ENCODE measurements at regions not wholly inside any gene's neighbourhood (a gene's known extent, or its start where the extent isn't known, plus 50 kb on each side); places are given as distances from the start of the nearest gene placed in this dataset.
A peak's percentile ranks its signal among the peaks of the same experiment; 100 is the strongest.

DNA sequence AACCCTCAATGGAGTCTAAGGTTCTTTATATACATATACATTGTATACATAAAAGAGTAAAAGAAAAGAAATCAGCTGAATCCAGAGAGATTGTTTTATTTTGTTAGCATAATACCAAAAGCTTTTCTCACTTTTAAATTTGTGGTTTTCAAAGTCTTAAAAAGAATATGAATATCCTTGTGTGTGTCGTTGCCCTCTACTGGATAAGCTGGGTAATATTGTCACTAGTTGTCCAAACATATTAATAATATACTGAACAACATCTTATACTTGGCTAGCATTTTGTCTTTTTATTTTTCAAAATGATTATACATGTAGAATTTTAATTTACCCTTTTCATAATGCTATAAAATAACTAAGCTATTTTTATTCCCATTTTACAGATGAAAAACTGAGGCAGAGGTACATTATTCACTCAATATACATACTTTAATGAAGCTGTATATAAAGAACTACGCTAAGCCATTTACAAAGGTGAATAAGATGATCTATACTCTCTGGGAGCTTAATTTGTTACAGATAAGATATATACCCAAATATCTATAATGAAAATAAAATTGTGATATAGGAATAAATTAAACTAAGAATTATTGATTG is 531.7 kb downstream of the TFAP2B start:
- ChIA-PET CTCF (interaction anchor here (0.6 to 3.7 kb wide), 30 partner anchors 15 to 695 kb away, joined by 3 to 26 read pairs (median 4); no protein-coding TSS in a partner anchor), POLR2A (no interaction called here)
- TF ChIP-seq, protein P1, sequence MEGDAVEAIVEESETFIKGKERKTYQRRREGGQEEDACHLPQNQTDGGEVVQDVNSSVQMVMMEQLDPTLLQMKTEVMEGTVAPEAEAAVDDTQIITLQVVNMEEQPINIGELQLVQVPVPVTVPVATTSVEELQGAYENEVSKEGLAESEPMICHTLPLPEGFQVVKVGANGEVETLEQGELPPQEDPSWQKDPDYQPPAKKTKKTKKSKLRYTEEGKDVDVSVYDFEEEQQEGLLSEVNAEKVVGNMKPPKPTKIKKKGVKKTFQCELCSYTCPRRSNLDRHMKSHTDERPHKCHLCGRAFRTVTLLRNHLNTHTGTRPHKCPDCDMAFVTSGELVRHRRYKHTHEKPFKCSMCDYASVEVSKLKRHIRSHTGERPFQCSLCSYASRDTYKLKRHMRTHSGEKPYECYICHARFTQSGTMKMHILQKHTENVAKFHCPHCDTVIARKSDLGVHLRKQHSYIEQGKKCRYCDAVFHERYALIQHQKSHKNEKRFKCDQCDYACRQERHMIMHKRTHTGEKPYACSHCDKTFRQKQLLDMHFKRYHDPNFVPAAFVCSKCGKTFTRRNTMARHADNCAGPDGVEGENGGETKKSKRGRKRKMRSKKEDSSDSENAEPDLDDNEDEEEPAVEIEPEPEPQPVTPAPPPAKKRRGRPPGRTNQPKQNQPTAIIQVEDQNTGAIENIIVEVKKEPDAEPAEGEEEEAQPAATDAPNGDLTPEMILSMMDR (IDR thresholded peaks at IDR 0.05; ENCODE audit: unreplicated experiment), result peak; percentile 46
- Mint-ChIP-seq H3K9me3 (ENCODE audit: unreplicated experiment) (peaks cover 26% of the 10 kb centered on the region), H3K27ac (ENCODE audit: low read depth, unreplicated experiment) (no peak overlapping the region), H3K4me3 (ENCODE audit: unreplicated experiment) (no peak overlapping the region), H3K36me3 (ENCODE audit: insufficient read depth, unreplicated experiment) (no peaks in the 10 kb centered on the region), H3K27me3 (ENCODE audit: insufficient read depth, unreplicated experiment) (no peaks in the 10 kb centered on the region), H3K4me1 (ENCODE audit: insufficient read depth, unreplicated experiment) (peaks cover 6% of the 10 kb centered on the region)
- peak; percentile 30 for DNase-seq (ENCODE audit: unreplicated experiment)
- intact Hi-C loops (cut with micrococcal nuclease), result loop anchor here (1.0 to 10.0 kb wide), 3 partner anchors 164 to 534 kb away; no protein-coding TSS in a partner anchor
- BruUV-seq (replicated peaks), result no TSS peak

DNA sequence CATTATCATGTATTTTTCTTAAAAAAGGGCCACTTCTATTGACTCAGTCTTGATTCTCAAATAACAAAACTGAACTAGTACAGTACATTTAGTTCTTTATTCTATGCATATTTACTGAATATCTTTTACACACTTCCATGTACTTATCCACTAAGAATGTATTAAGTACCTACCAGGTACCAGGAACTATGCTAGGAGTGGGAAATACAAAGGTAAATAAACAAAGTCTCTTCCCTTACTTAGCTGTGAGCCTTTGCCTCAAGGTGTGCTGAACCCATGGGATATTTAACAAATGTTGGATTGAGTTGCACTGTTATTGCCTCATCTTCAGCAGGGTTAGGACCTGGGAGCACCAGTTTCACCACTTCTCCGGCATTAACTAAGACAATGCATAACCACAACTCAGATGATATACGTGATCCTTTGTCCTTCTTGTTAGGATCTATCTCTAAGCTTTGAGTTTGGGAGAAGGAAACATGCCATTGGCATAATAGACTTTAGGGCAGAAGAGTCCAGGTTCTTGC is 533.9 kb downstream of the TFAP2B start:
- ChIA-PET POLR2A (interaction anchor here (0.6 to 1.0 kb wide), 2 partner anchors 46 to 137 kb away, joined by 4 to 5 read pairs; no protein-coding TSS in a partner anchor), CTCF (interaction anchor here (0.5 to 3.7 kb wide), 2 partner anchors 153 to 190 kb away, joined by 5 to 18 read pairs; no protein-coding TSS in a partner anchor)
- no peak overlapping the region for H3K4me3 Mint-ChIP-seq (ENCODE audit: unreplicated experiment)
- no peaks in the 10 kb centered on the region for H3K36me3 Mint-ChIP-seq (ENCODE audit: insufficient read depth, unreplicated experiment)
- DNase-seq (ENCODE audit: unreplicated experiment), result no peak
- peaks cover 8% of the 10 kb centered on the region for H3K9me3 Mint-ChIP-seq (ENCODE audit: unreplicated experiment)
- TF ChIP-seq, protein P1 (IDR thresholded peaks at IDR 0.05; ENCODE audit: unreplicated experiment), result no peak
- BruUV-seq (replicated peaks), result no TSS peak
- intact Hi-C loops (cut with micrococcal nuclease), result loop anchor here (5.0 to 10.0 kb wide), 2 partner anchors 162 to 190 kb away; no protein-coding TSS in a partner anchor
- peaks cover 6% of the 10 kb centered on the region for H3K4me1 Mint-ChIP-seq (ENCODE audit: insufficient read depth, unreplicated experiment)
- no peaks in the 10 kb centered on the region for H3K27me3 Mint-ChIP-seq (ENCODE audit: insufficient read depth, unreplicated experiment)
- no peak overlapping the region for H3K27ac Mint-ChIP-seq (ENCODE audit: low read depth, unreplicated experiment)

DNA sequence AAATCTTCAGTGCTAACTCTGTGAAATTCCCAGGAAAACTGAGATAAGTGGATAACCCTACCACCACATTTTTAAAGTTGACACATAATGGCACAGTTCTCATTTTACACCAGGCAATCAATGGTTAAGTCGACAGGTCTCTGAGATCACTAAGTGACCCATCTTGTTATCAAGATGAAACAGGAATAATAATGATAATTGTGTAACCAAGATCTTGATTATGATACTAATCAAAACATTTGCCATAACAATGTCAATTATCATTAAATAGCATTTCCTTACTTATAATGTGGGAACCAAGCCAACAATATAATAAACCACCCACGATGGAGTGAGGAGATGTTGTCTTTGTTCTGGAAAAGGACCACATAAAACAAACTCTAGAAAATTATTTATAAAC is 541.6 kb downstream of the TFAP2B start:
- H3K4me3 Mint-ChIP-seq (ENCODE audit: unreplicated experiment), result no peak overlapping the region
- H3K27ac Mint-ChIP-seq (ENCODE audit: low read depth, unreplicated experiment), result no peak overlapping the region
- DNase-seq (ENCODE audit: unreplicated experiment), result no peak
- TF ChIP-seq, protein P1 (IDR thresholded peaks at IDR 0.05; ENCODE audit: unreplicated experiment), result no peak
- intact Hi-C loops (cut with micrococcal nuclease), result no loop called here
- no peaks in the 10 kb centered on the region for H3K36me3 Mint-ChIP-seq (ENCODE audit: insufficient read depth, unreplicated experiment)
- BruUV-seq (replicated peaks), result no TSS peak
- H3K9me3 Mint-ChIP-seq (ENCODE audit: unreplicated experiment), result no peaks in the 10 kb centered on the region
- ChIA-PET CTCF (interaction anchor here (1.2 kb wide), 1 partner anchor 12 kb away, joined by 3 read pairs; no protein-coding TSS in a partner anchor), POLR2A (no interaction called here)
- no peaks in the 10 kb centered on the region for H3K27me3 Mint-ChIP-seq (ENCODE audit: insufficient read depth, unreplicated experiment)
- no peaks in the 10 kb centered on the region for H3K4me1 Mint-ChIP-seq (ENCODE audit: insufficient read depth, unreplicated experiment)

DNA sequence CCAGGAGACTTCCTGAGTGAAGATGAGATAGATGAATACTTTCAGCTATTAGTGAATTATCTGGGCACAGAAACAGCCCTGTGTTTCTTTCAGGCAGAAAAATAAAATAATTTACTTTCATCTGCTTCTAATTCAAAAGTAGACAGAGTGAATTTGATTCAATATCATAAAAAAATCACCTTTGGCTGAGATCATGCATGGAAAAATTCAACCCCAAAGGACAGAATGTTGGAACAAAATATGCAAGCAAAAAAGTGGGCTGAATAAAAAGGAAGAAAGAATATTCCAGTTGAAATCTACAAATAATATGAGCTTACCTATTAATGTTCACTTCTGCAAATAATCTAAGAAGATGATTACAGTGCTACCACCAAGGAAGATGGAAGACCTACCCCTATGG is 546.9 kb downstream of the TFAP2B start:
- no peak for DNase-seq (ENCODE audit: unreplicated experiment)
- CTCF ChIA-PET, result interaction anchor here (0.5 to 1.7 kb wide), 2 partner anchors 10 to 518 kb away, joined by 3 to 4 read pairs; no protein-coding TSS in a partner anchor
- intact Hi-C loops (cut with micrococcal nuclease), result no loop called here
- Mint-ChIP-seq H3K4me3 (ENCODE audit: unreplicated experiment) (no peak overlapping the region), H3K4me1 (ENCODE audit: insufficient read depth, unreplicated experiment) (no peaks in the 10 kb centered on the region), H3K9me3 (ENCODE audit: unreplicated experiment) (no peaks in the 10 kb centered on the region), H3K27me3 (ENCODE audit: insufficient read depth, unreplicated experiment) (no peaks in the 10 kb centered on the region), H3K36me3 (ENCODE audit: insufficient read depth, unreplicated experiment) (no peaks in the 10 kb centered on the region), H3K27ac (ENCODE audit: low read depth, unreplicated experiment) (no peak overlapping the region)
- POLR2A ChIA-PET, result no interaction called here
- TF ChIP-seq, protein P1 (IDR thresholded peaks at IDR 0.05; ENCODE audit: unreplicated experiment), result no peak
- no TSS peak for BruUV-seq (replicated peaks)

Data from MCF 10A (cell line).